Activated CD4-positive, alpha-beta T cell treated with anti-CD3 and anti-CD28 coated beads, Interleukin-10, Interleukin-2, amounts not matched to agents 100 ng/mL and 50 ng/mL, durations not matched to agents 16 hours and 8 hours (primary cell): ENCODE measurements at regions not wholly inside any gene's neighbourhood (a gene's known extent, or its start where the extent isn't known, plus 50 kb on each side); places are given as distances from the start of the nearest gene placed in this dataset.

Experiments used
- DNase-seq: peaks from one replicate; pipeline ENCODE4 v3.0.0-alpha.2; 2020

DNA sequence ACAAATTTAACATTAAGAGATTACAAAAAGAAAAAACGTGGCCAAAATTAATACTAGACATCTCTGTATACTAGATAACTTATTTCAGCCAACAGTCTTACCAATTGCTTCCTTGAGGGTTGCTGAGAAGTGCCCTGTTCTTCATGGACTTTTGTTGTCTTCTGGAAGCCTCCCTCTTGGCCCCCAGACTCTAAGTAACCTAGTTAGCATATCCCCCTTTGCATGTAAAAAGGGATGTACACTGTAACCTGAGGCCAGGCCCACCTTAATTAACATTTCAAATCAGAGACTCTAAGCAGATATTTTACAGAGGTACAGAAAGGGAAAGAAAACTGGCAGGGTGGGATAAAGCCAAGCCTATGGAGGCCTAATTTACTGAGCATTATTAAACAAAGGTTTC, 1047.3 kb downstream of the ADGRL2 start:
- no peak for DNase-seq

DNA sequence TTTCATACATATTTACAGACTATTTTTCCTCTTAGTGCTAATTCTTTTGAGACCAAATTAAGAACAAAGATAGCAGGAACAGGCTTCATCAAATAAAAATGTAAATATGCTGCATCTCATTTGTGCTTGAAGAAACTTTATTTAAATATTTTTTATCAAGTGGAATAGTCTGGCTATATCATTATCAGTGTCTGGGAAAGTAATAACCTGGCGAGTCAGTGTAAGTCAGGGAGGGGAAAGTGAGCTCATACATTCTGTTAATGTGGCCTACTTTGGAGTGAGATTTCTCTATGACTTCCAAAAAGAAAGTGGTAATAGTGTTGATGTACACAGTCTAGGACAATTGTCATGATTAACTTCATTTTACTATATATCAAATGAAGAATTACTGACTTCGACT, 1045.1 kb downstream of the ADGRL2 start:
- no peak for DNase-seq

DNA sequence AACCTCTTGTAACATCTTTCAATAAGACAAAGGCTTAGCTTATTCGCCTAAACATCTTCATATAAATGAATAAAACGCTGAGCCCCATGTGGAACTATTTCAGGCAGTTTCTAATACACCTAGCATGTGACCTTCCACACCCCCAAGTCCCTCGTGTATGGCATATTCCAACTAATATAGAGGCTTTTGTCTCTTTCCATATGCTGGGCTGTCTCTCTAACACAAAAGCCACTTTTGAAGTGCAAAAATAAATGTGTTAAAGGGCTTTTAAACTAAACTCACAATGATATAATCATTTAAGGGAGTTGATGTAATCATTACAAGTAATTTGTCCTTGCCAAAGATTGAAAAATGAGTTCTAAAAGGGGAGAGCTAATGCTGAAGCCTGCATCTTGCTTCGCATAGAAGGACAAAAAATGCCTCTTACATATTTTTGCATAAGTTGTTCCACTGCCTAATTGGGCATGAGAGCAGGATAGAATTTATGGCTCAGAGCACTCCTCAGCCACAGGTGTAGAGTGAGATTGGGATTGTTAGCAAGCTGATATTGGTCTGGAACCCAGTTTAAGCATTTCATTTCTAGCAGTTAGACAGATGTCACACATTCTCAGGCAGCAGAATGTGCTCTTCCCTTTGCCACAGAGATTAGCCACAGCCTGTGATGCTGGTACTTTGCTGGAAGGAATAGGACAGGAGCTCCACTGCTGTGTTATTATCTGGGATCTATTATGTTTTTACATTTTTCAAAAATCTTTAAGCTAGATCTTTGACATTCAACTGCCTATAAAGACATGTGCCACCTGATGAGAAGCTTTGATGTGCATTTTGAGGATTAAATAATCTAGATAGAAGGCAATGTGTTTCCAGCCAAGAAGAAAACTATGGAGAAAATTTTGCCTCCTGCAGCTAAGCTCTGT, 1044.4 kb downstream of the ADGRL2 start:
- DNase-seq = no peak

DNA sequence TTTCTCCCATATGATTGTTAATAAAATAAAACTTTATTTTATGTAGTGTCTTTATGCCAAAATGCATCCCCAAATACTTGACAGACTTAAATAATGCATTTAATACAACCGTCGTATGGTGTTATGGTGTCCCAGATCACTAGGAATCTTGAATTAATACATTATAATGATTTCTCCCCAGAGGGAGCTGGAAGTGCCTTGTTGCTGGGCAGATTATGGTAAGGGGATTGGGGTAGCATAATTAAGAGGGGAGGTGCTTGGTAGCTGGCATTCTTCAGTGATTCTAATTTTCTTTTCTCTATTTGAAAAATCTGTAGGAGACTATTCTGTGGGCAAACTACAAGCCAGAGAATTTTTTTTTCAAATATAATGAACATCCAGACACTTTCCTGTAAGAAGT, 1043.7 kb downstream of the ADGRL2 start:
- DNase-seq = no peak

DNA sequence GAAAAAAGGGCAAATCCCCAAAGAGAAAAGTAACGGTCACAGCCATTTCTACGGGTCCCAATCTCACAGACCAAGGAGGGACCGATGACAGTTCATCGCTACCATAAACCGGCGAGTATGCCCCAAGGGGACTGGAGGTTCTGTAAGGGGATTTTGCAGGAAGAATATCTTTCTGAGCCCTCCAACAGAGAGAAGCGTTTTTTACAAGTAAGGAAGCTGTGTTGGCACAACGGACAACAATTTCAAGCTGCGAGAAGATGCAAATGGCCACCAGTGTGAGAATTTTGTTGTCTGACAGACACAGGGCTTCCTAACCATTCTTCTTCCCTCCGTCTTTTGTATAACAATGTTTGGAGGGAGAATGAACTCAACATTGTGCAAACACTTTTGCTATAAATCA, 1043.1 kb downstream of the ADGRL2 start:
- no peak for DNase-seq

DNA sequence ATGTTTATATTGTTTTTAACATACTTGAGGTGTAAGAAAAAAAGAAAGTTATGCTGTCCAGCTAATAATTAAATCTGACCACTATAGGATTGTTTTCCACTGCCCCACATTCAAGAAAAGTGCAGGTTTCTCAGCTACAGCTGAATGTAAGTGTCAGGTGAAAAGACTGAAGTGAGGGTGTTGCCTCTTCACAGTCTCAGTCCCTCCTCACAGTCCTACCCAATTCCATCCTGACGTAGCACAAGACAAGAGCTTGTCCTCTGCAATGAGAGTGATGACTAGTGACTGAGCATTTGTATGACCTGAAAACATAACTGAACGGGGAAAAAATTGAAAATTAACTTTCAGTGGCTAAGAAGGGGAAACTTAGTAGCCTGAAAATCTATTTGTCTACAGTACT, 1039.5 kb downstream of the ADGRL2 start:
- DNase-seq = no peak

DNA sequence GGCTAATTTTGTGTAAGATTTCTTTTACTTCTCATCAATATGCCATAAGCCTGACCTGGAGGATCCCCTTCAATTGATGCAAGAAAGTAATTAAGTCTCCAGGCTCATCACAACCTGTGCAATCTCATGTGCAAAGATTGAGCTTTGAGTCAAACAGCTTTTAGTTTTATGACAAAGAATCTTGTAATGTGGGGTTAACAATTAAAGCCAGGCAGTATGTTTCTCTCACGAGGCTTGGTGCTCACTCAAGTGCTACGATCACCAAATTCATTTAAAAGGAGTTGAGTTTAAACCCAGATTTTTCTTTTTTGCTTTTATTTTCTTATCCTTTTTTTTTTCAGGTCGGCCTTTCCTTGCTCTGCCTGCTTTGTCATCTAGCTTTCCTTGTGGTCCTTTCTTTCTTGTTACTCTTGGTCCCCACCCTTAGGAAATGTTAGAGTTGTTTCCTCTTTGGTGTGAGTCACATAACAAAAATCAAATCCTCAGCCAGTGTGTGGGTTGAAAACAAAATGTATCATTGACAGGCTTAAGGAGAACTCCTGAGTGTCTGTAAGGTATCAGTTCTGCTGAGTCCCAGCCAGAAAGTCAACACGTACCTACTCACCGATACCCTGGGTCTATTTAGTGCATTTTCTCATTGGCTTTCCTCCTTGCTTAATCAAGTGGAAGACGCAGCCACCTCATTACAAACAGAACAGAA, 1037.2 kb downstream of the ADGRL2 start:
- DNase-seq = no peak

DNA sequence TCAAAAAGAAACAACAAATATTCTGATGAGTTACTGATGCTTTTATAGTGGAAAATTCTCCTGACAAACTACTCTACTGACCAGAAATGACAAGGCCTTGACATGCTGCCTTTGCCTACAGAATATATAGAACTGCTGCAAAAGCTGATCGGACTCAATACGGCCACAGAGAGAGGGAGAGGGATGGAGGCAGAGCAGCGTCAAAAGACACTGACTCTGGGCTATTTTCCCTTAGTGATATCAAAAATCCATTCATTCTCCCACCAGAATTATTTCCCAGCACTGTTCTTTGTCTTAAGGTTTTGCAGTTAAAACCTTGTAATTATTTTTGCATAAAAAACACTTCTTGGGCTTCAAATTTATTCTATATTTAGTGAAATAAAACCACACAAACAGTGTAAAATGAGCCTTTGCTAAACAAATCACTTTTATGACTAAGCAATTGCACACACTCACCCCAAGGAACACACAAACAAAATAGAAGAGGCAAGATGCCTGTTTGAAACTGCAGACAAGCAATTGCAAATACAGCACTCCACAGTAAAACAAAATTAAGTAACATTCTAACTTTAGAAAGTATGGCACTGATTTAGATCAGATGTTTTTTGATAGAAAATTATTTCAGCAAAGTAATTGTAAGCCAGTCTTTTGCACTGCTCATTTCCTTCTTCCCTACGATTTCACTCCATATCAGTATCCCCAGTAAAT, 1036.4 kb downstream of the ADGRL2 start:
- no peak for DNase-seq

DNA sequence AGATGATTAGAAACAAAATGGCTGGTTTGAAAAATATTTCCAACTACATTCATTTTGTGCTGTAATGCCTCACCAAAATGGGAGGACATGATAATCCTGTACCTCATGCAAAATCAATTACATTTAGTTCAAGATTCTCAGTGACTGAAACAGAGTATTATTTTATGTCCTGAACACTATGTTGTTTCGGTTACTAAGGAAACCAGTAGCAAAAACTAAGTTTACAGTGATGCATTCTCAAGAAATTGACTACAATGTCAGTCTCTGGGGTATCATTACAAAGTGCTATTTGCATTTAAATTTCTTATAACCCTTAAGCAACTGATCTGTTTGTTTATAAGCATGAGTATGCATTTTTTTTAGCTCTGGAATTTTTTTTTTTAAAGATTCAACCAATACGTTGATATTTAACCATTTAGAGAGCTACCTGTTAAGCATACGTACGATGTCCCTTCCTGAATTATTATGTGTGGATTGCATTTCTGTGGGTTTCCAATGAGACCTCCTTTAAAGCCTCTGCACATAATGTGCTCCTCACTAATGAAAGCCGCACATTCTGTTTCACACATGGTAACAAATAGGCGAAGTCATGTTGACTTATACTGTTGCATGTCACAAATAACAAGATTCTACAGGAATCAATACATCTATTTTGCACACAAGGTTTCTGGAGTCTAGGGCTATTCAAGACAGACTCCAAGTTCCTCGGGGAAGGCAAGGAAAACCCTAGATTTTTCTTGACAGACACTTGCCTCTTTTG, 1035.7 kb downstream of the ADGRL2 start:
- DNase-seq = no peak

DNA sequence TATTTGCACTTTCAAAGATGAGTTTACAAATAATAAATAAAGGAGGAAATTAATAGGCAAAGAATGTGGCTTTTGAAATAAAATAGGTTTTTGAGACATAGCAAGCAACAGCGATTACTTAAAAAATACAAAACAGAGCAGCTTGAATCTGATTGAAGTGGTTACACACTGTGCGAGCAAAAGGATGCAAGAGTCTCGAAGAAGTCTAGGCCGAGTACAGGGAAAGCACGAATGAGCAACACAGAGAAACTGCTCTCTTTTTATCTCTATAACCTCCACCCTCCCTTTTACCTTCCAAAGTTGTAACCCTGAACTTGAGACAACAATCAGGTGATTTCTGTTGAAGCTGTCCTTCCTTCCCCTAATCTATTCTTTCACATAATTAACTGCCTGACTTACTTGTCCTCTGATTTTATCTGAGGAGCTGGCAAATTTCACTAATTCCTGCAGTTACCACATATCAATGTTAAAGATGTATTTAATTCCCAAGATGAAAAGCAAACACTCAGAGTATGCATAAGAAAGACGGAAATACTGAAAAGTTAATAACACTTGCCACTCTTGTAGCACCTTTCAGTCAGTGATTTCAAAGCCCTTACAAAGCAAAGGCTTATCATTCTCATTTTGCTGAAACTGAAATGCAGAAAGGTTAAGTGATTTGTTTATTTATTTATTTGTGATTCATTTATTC, 1030.1 kb downstream of the ADGRL2 start:
- DNase-seq = no peak

DNA sequence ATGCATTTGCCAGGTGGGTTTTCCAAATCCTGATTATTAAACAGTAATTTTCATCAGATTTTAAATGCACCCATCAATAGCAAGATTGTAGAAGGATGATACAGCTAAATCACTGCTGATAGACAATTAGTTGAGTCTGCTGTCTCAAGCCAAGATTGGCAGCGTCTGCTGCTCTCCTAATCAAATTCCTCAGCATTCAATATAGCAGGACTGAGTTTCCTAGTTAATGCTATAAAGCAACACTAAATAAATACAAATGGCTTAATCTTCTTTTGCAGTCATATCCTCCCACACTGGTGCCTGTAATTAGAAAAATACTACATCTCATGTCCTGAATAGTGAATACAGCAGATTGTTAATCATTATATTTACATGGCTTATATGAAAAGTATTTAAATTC, 1028.8 kb downstream of the ADGRL2 start:
- DNase-seq = no peak

DNA sequence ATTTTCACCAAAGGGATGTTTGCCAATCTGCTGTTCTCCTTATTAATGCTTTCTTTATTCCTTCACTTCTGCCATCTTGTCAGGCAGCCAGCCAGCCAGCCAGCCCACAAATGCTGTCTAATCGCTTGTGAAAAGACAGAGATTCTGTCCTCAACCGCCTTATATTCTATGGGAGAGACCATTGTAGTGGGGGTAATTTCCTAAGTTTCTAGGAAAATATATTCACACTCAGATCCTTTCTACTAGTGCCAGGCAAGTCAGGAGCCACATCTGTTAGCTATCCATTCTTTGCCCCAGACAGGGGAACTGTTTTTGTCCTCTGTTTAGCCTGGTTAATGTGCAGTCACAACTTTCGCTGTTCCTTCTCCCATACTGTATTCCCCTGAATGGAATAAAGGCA, 1023.1 kb downstream of the ADGRL2 start:
- no peak for DNase-seq

DNA sequence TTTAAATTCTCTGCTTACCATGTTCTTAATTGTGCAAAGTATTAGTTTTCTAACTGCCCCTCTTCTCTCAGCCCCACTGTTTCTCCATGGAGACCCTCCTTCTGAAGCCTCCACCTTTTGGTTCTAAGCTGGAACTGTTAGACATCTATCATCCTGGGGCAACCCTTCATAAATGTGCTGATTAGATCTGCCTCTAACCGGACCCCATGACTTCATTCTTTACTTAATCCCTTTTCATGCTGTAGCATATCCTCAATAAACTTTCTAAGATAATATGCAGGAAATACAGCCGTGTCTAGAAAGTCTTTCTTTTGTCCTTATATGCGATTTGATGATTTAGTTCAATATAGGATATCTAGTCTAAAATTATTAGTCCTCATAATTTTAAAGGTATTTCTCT, 1020.1 kb downstream of the ADGRL2 start:
- DNase-seq = no peak

DNA sequence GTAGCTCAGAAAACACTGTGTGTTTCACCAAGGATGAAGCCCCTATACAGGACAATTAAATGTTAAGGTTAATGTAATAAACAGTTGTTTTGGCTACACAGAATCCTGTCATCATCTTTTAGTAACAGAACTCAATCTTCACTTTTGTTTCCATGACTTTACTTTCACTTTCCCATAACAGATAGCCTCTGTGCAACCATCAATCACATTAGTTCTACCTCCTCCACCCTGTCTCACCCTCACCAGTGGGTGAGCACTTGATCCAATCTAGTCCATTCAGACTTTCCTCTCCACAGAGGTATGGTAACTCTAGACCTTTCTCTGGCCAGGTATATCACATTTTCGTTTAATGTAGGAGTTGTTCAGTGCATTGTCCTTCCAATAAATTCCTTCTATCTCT, 1018.5 kb downstream of the ADGRL2 start:
- no peak for DNase-seq

DNA sequence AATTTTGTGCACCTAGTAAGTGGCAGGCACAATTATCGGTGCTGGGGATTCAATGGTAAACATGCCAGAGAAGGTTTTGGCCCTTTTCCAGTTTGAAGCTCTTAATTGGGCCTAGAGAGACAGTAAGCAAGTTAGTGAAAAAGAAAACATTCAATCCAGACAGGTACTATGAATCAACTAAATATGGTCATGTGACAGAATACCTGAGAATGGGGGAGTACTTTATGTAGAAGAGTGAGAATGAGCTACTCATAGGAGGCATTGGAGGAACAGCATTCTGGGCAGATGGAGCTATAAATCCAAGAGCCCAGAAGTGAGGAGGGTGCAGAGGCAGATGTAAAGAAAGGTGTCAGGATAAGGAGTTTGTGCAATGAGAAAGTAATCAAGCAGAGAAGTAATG, 1017.9 kb downstream of the ADGRL2 start:
- no peak for DNase-seq

DNA sequence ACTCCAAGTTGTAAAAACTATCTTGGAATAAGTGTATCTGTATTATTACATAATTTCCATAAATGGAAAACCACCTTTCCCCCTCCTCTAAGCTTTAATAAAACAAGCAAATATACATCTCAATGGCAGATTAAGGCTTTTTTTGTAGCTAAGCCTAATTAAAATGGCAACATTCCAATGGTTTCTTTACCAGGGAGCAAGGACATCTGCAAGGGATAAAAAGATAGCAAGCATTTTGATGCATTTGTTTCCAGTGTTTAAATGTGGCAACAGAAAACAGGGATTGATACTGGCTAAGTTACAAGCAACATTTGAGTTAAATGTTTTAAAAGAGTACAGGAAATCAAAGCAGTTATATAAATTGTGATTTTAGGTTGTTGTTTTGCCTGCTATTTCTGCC, 1012.7 kb downstream of the ADGRL2 start:
- DNase-seq = no peak

DNA sequence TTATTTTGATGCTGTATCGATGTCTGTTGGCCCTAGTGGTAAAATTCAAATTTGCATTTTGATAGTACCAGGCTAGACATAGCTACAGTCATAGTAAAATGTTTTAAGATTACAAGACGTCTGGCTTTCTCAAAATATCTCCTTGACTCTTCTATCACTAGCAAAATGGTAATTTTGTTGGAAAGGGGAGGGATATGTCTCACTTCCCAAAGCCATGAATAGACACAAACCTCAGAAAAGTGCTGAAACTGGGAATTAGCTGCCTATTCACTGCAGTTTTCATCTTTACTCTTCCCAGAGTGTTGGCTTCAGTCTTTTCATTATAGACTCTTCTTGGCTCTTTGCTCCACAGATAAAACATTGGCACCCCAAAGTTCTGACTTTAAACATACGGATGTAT, 1009.9 kb downstream of the ADGRL2 start:
- no peak for DNase-seq

DNA sequence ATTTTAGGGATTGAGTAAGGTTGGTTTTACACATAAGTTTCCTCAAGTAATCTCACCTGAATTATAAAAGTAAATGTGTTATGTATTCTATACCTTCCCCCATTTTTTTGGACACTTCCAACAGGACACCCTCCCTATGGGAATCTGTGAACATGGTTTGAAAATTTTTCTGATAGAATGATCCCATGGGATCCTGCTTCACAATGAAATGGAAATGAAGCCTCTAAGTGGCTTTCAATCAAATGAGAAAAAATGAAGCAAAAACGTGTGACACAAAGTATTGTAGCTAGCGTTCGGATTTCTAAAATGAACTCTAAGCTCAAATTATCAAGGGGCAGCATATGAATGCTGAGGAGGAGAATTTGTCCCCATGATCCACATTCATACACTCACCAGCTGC, 1006.8 kb downstream of the ADGRL2 start:
- no peak for DNase-seq

DNA sequence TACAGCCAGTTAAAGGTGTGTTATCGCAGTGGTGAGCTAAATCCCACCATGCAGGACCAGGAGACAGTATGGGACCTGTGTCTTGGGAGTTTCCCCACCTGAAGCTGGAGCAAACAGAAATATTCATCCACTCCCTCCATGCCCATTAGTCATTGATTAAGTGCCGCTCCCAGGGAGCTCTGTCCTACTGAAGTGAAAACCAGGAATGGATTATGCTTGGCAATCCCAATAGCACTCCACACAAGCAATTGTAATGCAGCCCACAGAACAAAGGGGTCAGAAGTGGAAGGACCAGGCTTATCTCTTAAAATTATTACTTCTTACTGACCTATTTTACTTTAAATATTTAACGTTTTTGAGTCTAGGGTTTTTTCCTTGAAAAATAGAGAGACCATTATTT, 1005.4 kb downstream of the ADGRL2 start:
- DNase-seq = no peak

DNA sequence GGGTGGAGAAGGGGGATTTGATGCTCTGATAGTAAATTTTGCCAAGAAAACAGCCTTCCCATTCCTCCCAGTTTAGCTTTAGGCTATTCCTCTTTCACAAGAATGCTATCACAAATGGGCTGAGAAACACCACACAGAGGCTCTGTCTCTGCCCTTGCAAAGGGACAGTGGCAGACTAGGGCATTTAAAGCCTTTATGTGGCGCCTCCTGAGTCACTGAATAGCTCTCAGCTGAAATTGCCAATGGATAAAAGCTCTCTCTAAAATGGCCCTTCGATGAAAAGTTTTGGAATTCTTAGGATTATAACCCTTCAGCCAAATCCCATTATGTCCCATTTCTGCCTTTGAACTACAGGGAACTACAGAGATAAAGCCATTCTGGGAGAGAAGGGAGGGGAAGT, 1000.4 kb downstream of the ADGRL2 start:
- no peak for DNase-seq

DNA sequence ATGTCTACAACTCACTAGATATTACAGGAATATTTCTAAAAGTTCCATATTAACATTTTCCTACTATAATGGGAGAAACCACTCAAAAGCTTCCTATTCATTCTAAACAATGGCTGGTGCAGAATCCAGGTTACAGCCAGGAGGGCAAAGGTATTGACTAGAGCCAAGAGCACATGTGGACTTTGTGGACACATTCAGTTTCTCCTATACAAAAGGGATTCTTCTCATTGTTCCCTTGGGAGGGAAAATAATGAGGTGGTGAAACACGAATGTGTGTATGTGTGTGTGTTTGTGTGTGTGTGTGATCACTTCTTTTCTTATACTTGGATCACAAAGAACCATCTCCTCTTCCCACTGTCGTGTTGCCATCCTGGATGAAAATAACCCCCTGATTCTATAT, 1000.0 kb downstream of the ADGRL2 start:
- DNase-seq = no peak

DNA sequence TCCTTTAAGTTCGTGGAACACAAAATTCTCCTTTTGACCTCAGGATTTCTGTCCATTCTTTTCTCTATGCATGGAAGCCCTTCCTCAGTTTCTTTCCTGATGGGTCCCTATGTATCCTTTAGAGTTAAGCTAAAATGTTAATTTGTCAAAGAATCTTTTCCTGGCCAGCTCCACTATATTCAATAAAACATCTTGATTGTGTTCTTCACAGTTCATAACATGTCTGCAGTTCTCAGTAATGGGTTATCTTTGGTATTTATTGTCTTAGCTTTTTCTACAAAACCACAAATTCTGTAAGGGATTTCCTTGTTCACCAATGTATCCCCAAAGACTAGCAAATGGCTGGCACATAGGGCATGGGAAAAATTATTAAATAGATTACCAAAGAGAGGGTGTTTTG, 998.5 kb downstream of the ADGRL2 start:
- no peak for DNase-seq
